ENCODE measurements at regions not wholly inside any gene's neighbourhood (a gene's known extent, or its start where the extent isn't known, plus 50 kb on each side); places are given as distances from the start of the nearest gene placed in this dataset.
"Not testable (repeated sequence)": the region's sequence is repeated elsewhere in the genome, so short reads cannot be mapped to it uniquely, and the experiment has no call there.

DNA sequence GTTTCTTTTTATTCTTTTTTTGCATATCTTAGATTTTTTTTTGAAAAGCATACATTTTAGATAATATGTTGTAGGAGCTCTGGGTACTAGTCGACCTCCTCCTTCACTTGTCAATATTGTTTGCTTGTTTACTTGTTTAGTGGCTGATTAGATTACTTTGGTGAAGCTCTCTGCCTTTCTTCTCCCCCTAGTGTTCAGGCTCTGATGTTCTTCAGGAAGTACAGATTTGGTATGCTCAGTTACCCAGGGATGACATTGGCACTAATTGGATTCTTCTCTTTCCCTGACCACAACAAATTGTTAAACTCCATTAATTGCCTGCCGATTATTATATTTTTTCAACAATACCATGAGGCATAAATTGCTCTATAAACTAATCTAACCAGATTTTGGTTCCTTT, 491.2 kb downstream of the SUCLG1 start:
- DNase-seq (ENCODE audit: low spot score) = no peak

GRCh38 chr2:83966946-83967345, 492.1 kb downstream of the SUCLG1 start:
- DNase-seq (ENCODE audit: low spot score) = not testable (repeated sequence)

- DNase-seq (ENCODE audit: low spot score) = no peak
These were observed 497.6 kb downstream of the SUCLG1 start for GRCh38 chr2:83961512-83961911.

GRCh38 chr2:83960371-83960770, 498.7 kb downstream of the SUCLG1 start:
- no peak for DNase-seq (ENCODE audit: low spot score)

GRCh38 chr2:83959266-83959665, 499.8 kb downstream of the SUCLG1 start:
- no peak for DNase-seq (ENCODE audit: low spot score)

DNA sequence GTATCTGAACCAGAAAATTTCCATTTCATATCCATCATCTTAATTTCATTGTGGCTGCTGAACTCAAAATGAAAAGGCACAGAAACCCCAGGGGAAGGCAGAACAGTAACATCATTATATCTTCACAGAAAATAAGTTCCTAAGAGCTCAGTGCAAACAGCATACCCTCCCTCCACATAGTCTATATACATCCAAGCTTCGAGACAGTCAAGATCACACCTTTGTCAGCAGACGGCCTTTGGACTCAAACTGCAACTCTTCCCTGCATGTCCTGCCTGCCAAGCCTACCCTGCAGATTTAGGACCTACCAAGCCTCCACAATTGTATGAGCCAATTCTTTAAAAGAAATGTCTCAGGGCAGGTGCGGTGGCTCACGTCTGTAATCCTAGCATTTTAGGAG, 502.1 kb downstream of the SUCLG1 start:
- DNase-seq (ENCODE audit: low spot score) = no peak

DNA sequence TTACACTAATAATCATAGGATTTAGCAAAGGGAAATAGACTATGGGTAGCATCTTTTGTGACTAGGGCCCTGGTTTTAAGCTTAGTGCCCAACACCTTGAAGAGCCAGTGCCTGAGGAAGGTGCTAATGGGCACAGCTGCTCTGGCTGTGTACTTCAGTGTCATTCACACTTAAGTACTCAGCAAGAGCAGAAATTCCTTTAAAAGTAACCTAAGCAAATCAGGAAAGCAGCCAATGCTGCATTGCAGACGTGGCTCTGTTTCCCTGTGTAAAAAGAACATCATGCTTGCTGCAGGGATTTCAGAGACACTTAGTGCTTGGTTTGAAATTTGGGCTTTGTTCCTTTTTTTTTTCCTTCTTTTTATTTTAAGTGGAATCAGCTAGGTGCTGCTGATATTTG, 505.4 kb downstream of the SUCLG1 start:
- no peak for DNase-seq (ENCODE audit: low spot score)

- no peak for DNase-seq (ENCODE audit: low spot score)
These were observed 507.6 kb downstream of the SUCLG1 start for GRCh38 chr2:83951378-83951947.

DNA sequence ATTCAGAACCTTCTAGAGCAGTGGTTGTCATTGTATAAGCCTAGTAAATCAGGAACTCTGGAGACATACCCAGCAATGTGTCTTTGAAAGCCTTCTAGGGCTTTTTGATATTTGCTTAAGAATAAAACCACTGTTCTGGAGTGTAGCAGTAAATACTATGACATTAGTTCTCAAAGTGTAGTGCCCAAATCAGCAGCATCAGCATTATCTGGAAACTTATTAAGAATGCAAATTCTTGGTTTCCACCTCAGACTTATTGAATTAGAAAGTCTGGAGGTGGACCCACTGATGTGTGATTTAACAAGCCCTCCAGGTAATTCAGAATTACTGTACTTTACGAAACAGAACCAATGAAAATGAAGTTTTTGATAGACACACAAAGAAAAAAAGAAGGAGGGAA, 509.7 kb downstream of the SUCLG1 start:
- no peak for DNase-seq (ENCODE audit: low spot score)

DNA sequence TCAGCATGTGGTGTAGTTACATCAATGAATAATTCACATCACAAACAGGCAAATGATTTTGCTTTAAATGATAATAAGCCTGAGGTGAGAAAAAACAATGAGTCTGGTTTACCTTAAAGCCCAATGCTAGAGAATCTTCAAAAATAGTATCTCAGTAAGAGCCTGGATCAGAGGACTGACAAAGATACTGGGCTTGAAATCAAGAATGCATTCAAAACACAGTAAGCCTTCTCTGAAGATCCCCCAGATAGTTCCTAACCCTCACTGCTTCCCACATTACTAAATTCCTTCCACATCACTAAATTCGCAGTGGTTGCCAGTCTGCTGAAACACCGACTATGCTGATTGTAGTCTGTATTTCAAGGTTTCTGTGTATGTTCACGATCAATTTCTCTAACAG, 514.9 kb downstream of the SUCLG1 start:
- no peak for DNase-seq (ENCODE audit: low spot score)

GRCh38 chr2:83943265-83943664, 515.8 kb downstream of the SUCLG1 start:
- no peak for DNase-seq (ENCODE audit: low spot score)

DNA sequence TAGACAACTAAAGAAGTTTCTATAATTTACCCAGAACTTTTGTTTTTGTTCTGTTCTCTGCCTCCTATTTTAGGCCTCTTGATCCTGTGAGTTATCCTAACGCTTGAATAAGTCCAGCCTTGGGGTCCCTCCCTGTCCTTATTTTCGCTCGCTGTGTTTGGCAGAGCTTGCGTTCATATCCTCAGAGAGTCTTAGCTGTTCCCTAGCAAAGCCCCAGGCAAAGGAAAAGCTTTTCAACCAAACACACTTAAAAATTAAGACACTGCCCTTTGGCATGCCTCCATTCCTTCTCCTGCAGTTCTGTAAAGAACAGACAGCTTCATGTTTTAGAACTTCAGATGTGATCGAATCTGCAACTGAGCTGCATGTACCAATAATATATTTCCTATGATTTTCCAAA, 517.2 kb downstream of the SUCLG1 start:
- DNase-seq (ENCODE audit: low spot score) = no peak

DNA sequence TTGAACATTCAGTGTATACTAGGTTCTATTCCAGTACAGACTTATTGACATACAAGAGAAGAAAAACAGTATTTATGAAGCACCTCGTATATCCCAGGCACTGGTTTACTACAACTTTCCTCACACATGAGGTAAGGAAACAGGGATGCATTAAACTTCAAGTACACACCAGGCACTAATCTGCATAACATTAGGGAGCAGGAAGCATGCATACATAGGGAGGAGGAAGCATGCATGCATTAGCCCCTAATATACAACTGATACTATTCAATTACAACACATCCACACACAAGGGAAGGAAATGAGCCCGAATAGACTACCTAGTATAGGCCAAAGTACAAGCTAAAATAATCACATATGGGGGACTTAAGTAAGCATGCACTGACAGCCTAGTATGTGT, 525.3 kb downstream of the SUCLG1 start:
- no peak for DNase-seq (ENCODE audit: low spot score)

GRCh38 chr2:83923531-83923930, 535.5 kb downstream of the SUCLG1 start:
- no peak for DNase-seq (ENCODE audit: low spot score)

DNA sequence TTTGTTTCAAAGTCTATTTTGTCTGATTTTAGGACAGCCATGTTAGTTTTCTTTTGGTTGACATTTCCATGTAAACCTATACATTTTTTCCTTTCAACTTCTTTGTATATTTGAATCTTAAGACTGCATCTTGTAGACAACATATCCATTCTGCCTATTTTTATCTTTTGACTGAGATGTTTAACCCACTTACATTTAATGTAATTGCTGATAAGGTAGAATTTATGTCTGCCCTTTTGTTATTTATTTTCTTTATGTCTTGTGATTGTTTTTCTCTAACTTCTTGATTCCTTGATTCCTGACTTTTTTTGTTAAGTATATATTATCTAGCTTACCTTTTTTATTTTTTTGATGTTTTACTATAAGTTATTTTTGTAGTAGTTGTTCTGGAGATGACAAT, 542.5 kb downstream of the SUCLG1 start:
- no peak for DNase-seq (ENCODE audit: low spot score)

DNA sequence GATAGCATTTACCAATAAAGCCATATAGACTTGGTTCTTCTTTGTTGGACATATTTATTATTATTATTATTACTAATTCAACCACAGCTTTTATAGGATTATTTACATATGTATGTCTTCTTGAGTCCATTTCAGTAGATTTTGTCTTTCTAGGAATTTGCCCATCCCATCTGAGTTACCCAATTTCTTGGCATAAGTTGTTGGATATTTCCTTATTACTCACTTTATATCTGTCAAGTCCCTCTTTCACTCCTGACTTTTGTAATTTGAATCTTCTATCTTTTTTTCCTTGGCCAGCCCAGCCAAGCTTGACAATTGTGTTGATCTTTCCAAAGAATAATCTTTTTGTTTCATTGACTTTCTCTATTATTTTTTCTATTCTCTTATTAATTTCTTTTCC, 543.7 kb downstream of the SUCLG1 start:
- no peak for DNase-seq (ENCODE audit: low spot score)

- DNase-seq (ENCODE audit: low spot score) = no peak
These were observed 550.3 kb downstream of the SUCLG1 start for GRCh38 chr2:83908750-83909149.

DNA sequence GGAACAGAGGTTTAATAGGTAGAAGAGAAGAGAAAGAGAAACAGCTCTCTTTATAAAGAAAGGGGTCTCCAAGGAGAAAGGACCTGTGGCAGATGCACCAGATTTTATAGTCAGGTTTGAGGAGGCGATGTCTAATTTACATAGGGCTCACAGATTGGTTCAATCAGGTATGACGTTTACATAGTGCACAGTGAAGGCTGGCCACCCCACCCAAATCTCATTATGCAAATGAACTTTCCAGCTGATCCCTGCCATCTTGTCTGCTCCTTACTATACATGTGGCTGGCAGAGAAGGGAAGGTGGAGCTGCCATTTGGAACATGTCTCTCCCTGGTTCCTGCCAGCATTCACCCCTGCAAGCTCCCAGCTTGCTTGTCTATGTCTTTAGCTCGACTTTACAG, 557.8 kb downstream of the SUCLG1 start:
- no peak for DNase-seq (ENCODE audit: low spot score)

- no peak for DNase-seq (ENCODE audit: low spot score)
These were observed 558.2 kb downstream of the SUCLG1 start for GRCh38 chr2:83900862-83901261.

- no peak for DNase-seq (ENCODE audit: low spot score)
These were observed 559.8 kb downstream of the SUCLG1 start for GRCh38 chr2:83899271-83899670.

DNA sequence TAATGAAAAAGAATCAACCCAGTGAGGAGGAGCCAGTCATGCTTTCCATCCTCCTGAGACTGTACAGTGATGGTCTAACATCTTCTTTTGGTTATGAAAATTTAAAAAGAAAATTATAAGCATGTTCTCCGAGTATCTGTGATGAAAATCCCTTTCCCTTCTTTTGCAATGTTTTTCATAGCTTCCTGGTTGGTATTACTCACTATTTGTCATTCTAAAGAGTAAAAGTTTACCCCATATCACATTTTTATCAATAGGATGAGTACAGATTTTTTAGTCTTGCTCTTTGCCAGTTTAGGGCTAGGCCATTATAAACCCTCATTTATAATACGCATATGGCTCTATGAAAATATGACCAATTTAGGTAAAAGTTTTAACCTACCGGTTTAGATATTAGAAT, 564.1 kb downstream of the SUCLG1 start:
- DNase-seq (ENCODE audit: low spot score) = no peak

DNA sequence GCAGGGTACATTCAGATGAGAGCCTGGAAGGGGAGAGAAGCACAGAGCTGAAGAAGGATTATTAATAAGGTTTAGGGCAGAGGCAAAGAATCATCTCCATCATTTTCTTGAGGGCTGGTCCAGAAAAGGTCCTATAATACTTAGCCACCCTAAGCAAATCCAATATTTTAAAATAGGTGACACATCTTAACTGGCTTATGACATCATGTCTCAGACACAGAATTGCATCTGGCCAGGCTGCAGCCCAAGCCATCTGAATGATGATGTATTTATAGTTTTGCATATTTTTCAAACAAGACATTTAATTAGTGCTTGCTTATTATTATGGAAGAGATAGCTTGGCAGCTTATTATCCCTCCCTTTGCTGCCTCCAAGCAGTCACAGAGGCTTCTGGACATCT, 571.3 kb downstream of the SUCLG1 start:
- no peak for DNase-seq (ENCODE audit: low spot score)

GRCh38 chr2:83879127-83879526, 580.0 kb downstream of the SUCLG1 start:
- DNase-seq (ENCODE audit: low spot score) = no peak

DNA sequence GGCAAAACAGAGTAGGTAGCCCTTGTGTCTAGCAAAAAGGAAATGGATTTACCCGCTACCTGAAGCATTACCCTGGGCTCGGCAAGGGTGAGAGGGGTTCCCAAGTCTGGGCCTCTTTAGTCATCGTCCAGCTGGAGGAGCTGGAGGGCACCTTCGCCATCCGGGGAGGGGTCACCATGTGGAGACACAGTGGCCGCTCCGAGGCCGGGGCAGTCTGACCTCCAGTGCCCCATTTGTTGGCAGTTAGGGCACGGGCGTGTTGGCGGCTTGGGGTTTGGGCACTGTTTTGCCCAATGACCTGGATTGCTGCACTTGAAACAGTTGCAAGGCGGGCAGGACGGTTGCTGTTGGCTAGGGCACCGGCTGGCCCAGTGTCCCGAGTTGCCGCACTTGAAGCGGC, 581.8 kb downstream of the SUCLG1 start:
- not testable (repeated sequence) for DNase-seq (ENCODE audit: low spot score)

Measured in germinal center (tissue), 1 donor.